Heart left ventricle (tissue), 13 donors: ENCODE measurements at regions not wholly inside any gene's neighbourhood (a gene's known extent, or its start where the extent isn't known, plus 50 kb on each side); places are given as distances from the start of the nearest gene placed in this dataset.

Source experiments
- CTCF ChIP-seq, 12 donors: fragments of 200-600 bp; sonication (generic) in 4 of 12; IDR thresholded peaks; one replicate each; pipeline versions ENCODE4 v1.5.0 to v1.8.0; 2018 to 2022; ENCODE audit warnings: antibody characterized with exemption in 12 of 12, mild to moderate bottlenecking in 5 of 12
- POLR2A ChIP-seq, 2 donors: fragments of 450-650 bp; IDR thresholded peaks; one replicate each; pipeline ENCODE4 v1.6.1; 2017; ENCODE audit warnings: antibody characterized with exemption in 2 of 2, mild to moderate bottlenecking in 2 of 2, moderate library complexity in 2 of 2
- donor health status: ischemic (EF 13 %, LVEDD 7.1; RV severe dilation, severe dysfunction).
- donor health status: DM: no; HTN: yes; CAD: no.
- donor health status: DM: no; HTN: no; CAD: no.
- donor health status: ischemic (EF 25% LVEDD 6.9; RV normal size, moderate dysfunction).
- donor health status: ischemic (EF 25% LVEDD 5.7; RV mildly dilated, moderate dysfunction).
- donor health status: ischemic (EF 35%, LVEDD 5.7; RV mildly dilated, moderate dysfunction).
- donor health status: nonischemic (EF 11% LVEDD 7.7; RV severe dilation, severe dysfunction).
- donor health status: DM: yes; HTN: yes; CAD: no.
- donor health status: PGD.
- donor health status: ischemic (EF 29% LVEDD 5.4; RV normal size, mild dysfunction).
- donor health status: nonischemic (EF 23%, LVEDD 6.1; RV moderate dilation, normal function).

- TF ChIP-seq CTCF (IDR thresholded peaks at IDR 0.05) (no peak), POLR2A (IDR thresholded peaks at IDR 0.05) (no peak)
These were observed 460.2 kb downstream of the DNAJB9 start for GRCh38 chr7:109029866-109030265.
